ENCODE measurements at regions not wholly inside any gene's neighbourhood (a gene's known extent, or its start where the extent isn't known, plus 50 kb on each side); places are given as distances from the start of the nearest gene placed in this dataset.

DNA sequence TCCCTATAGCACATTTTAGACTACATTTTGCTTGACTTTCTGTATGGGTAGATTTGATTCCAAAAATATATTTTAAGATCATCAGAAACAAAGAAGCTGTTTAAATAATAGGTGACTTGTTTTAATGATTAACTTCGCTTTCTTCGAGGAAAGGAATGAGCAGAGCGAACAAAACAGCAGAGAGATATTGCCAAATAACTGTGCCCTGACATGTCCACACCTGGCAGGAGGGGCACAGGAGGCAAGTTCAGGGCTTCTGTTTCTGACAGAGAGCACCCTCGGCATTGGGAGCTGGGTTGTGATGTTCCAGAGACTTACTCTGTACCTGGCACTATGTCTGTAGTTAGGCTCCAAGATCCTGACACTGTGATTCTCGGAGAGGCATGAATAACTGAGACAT lies 155.7 kb upstream of the SASH1 start:
- DNase-seq (ENCODE audit: low read depth in 4 of 4, low spot score in 1 of 4), result no peak

DNA sequence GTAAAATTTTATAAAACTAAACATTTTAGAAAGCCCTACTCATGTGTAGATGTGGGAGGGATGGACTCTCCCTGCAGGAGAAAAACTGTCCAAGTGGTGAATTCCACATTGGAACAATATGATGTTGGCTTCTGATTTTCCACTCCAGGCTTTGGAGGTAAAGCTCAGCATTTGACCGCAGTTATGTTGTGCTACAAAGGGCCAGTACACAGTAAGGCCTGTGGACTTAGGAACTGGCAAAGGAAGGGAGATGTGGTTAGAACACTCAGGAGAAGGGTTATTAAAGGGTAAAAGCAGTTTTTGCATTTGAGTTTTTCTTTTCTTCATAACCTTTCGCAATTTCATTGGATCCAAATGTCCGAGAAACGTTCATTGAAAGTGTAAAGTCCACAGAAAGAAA lies 150.3 kb upstream of the SASH1 start:
- no peak for DNase-seq (ENCODE audit: low read depth in 4 of 4, low spot score in 1 of 4)

DNA sequence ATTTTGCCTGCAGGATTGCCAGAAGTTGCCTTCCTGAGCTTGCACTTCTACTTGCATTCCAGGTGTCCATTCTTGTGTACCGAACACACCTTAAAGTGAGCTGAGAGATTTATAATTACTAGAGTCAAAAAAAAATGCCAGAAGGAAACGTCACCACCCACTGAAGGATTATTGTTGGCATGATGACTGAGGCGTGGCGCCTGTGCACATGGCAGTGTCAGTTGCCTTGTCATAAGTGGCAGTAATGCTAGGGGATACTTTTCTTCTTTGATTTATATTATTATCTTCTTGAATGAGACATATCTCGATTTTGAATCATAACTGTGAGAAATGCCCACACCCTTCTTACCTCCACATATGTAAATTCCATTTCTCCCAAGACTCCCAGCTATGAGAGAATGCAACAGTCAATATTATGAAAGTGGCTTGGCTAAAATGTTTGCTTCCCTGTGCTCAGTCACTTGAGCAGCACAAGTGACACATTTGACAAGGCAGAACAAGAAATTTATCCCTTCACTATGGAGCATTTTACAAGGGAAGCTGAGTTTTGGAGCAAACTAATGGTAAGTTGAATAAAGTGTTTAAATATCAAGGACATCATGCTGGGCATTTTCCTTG lies 149.5 kb upstream of the SASH1 start:
- DNase-seq (ENCODE audit: low read depth in 4 of 4, low spot score in 1 of 4), result no peak

DNA sequence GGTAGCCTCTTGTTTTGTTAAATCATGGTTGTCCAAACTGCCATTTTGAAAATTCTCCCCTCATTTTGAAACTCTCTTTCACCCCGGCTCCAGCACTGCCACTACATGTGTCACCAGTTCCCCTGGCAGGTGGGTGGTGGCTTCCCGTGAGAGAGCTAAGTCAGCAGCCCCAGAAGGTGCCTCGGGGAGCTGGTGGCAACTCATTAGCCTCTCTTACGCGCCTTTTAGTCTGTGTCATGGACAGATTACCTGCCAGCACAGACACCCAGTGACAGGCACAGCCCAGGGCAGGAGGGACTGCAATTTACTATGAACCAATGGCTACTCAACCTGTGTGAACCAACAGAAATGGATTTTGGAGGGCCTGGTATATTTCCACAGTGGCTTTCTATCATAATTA lies 147.1 kb upstream of the SASH1 start:
- DNase-seq (ENCODE audit: low read depth in 4 of 4, low spot score in 1 of 4), result no peak

DNA sequence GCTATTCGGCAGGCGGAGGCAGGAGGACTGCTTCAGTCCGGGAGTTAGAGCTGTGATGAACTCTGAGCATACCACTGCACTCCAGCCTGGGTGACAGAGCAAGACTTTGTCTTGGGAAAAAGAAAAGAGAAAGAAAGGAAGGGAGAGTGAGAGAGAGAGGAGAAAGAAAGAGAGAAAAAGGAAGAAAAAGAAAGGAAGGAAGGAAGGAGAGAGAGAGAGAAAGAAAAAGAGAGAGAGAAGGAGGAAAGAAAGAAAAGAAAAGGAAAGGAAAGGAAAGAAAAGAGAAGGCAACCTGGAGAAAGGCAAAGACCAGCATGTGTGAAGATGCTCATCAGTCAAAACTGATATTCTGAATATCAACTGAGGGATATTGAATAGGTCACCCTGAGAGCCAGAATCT lies 143.1 kb upstream of the SASH1 start:
- no peak for DNase-seq (ENCODE audit: low read depth in 4 of 4, low spot score in 1 of 4)

DNA sequence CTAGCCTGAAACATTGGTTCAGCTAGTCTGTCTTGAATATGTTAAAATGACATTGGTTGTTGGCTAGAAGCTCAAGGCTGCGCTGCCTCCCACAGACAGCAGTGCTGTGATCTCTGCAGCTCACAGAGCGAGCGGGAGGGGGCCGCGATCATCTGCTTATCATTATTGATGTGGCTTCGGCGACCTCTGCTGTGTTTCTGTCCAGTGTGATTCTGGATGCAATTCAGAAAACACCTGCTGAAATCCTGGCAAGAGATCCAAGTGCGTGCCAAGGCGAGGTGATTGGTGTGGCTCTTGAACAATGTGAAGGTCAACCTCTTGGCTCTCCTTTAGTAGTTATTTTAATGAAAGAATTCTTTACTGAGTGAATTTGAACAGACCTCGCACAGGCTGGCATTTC lies 142.3 kb upstream of the SASH1 start:
- DNase-seq (ENCODE audit: low read depth in 4 of 4, low spot score in 1 of 4), result no peak

DNA sequence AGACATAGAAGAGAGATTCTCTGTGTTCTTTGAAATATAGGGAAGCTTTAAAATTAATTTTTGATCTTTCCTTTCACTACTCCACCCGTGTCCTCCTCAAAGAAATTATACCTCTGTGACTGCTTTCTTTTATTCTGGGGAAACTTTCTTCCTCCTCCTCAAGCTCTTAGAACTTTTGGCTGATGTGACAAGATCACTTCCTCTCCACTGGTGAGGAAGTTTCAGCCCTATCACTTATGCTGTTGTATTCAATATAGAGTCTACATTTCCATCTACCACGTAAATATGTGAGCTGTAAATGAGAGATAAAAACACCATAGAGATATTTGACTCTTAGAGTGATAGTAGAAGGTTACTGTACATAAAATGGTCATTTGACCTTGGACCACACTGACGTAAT lies 141.9 kb upstream of the SASH1 start:
- no peak for DNase-seq (ENCODE audit: low read depth in 4 of 4, low spot score in 1 of 4)

DNA sequence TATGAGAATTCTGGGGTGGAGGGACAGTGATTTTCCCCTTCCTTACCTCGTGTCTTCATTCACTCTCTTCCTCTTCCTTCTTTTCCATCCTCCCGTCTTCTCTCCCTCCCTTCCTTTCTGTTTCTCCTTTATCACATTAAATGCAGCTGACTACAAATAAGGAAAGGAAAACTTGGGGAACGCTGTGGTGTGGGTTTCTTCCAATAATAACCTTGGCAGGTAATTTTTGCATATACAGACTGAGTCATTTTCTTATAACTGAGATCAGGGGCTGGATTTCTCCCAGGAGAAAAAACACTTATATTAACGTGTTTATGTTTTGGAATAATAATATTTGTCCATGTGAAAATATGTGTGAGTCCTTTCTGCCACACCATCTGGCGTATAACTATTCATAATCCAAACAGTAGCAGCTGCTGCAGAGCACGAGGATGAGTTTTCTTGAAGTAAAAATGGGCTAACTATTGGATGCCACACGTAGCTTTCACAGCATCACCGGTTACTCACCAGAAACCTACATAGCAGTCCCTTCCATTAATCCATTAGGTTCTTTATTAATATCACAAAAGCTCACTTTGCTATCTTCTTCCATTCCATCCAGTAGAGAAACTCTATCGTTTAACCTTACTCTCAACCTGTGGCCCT lies 139.2 kb upstream of the SASH1 start:
- DNase-seq (ENCODE audit: low read depth in 4 of 4, low spot score in 1 of 4), result no peak

DNA sequence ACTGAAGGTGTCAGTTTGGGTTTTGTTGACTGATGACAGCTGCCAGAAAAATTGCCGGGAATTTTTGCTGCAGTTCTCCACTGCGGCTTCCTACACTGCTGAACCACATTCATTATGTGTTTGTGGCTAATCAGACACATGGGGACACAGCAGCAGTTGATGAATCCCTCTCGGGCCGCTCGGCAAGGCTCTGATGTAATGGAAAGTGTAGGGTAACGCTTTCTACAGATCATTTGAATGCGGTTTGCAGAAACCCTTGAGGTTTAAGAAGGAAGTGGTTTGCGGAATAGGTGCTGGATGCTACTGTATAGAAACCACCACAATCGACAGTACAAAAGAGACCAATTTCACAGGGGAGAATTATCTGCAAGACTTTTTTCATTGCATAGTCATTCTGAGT lies 138.7 kb upstream of the SASH1 start:
- peak; percentile 6 to 44 (median 34) for DNase-seq (ENCODE audit: low read depth in 4 of 4, low spot score in 1 of 4)

DNA sequence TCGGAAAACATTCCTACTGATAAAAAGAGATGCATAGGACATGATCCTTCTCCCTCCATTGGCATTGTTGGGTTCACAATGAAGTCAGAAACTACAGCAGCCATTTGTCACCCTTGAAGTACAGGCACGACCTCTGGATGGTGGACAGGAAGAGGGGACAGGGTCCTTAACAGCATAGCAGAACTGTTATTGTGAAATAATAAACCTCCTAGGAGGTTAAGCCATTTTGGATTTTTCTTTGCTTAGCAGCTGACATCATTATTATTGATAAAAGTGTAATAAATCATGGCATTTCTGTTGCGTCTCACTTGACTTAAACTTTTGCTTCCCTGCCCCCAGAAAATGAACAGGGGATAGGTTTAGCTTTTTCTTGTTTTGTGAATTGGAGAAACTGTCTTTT lies 134.3 kb upstream of the SASH1 start:
- DNase-seq (ENCODE audit: low read depth in 4 of 4, low spot score in 1 of 4), result no peak

DNA sequence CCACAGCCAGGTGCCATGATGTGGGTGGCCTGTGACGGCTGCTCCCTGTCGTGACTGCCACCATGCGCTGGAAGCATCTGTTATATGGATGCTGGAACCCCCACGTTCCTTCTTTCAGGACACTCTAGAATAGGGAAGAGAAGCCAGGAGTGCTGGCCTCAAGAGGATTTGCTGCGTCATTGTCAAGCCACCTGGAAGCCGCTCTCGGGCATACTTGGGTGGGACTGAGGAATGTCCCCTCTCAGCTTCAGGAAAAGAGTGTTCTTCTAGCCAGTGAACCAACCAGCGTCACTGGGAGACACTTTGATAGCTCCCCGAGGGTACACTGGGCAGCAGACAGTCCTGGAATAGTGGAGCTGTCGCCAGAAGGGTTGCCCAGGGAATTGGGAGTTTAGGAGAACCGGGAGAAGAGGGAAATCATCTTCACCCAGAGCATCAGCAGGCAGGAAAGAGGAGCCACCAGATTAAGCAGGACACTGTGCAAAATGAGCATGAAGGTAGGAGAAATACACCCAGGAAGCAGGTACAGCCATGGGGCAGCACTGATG lies 130.8 kb upstream of the SASH1 start:
- no peak for DNase-seq (ENCODE audit: low read depth in 4 of 4, low spot score in 1 of 4)

DNA sequence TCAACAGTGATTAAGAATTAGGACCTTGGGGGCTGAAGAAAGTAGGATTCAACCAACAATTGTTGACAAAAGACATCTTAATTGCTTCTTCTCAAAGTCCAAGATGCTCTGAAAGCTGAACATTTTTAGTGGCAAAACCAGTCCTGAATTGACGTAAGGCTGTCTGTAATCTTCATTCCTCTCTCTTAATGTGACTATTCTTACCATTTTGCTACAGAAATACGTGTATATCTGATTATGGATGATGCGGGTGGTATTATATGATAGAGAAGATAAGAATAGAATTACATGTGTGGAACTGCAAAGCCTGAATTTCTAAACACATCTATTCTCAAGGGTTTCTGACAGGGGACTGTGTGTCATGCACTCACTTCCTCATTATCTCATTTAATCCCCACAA lies 130.3 kb upstream of the SASH1 start:
- no peak for DNase-seq (ENCODE audit: low read depth in 4 of 4, low spot score in 1 of 4)

DNA sequence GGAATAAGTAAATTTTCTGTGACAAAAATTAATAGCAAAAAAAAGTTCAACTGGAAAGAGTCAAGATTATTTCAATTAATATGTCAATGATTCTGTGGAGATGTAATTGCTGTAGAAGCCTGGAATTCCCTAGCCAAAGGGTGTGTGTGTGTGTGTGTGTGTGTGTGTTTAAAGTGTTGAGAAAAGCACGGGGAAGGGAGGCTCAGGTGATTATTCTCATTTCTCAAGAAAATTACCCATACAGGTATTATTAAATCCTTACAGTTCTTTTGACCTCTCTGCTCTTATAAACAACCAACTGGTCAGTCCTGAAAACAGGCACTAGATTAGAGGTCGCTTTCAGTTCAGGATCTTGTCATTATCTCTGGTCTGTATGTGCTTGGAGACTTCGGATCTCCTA lies 129.3 kb upstream of the SASH1 start:
- DNase-seq (ENCODE audit: low read depth in 4 of 4, low spot score in 1 of 4), result no peak

DNA sequence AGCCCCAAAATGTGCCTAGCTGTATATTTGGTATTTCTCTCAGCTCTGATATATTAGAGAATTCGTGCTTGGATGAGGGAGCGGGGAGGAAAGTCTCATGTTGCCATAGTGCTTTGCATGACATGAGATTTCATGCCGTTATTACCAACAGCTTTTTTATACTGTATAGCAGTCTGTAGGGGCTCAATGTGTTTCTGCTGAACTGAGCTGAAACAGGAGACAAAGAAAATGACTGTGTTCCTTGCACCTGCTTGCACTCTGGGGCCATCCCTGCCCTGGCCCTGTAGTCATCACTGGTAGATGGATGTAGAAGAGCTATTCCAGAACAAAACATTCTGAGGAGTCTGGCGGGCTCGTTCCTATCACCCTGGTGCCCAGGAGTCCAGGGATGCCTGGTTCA lies 128.0 kb upstream of the SASH1 start:
- no peak for DNase-seq (ENCODE audit: low read depth in 4 of 4, low spot score in 1 of 4)

DNA sequence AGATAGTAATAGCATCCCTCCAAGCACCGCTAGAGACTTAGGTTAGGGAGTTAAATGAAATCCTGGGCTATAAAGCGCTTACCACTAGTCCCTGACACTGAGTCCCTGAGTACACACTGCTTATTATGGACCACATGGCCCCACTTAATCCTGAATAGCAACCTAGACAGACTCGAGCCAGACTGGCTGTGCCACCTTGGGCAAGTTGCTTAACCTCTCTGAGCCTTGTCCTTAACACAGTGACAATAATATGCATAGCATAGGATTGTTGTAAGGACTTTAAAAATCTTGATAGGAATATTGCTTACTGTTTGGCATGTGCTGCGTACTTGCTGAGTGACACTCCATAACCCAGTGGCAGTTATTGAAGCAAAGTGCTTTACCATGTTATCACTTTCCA lies 125.6 kb upstream of the SASH1 start:
- no peak for DNase-seq (ENCODE audit: low read depth in 4 of 4, low spot score in 1 of 4)

DNA sequence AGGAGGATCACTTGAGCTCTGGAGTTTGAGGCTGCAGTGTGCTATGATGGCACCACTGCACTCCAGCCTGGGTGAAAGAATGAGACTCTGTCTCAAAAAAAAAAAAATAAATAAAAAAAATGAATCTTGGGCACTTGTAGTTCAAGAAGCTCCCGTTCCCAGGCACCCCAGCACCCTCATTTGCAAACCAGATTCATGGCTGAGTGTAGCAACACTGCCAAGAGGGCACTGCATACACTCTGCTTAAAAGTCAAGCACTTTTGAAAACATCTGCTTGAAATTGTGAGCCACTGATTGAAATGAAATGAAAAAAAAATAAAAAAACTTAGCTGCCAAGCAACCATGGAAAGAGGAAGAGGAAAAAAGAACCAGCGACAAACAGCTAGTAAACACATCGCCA lies 124.7 kb upstream of the SASH1 start:
- DNase-seq (ENCODE audit: low read depth in 4 of 4, low spot score in 1 of 4), result no peak

DNA sequence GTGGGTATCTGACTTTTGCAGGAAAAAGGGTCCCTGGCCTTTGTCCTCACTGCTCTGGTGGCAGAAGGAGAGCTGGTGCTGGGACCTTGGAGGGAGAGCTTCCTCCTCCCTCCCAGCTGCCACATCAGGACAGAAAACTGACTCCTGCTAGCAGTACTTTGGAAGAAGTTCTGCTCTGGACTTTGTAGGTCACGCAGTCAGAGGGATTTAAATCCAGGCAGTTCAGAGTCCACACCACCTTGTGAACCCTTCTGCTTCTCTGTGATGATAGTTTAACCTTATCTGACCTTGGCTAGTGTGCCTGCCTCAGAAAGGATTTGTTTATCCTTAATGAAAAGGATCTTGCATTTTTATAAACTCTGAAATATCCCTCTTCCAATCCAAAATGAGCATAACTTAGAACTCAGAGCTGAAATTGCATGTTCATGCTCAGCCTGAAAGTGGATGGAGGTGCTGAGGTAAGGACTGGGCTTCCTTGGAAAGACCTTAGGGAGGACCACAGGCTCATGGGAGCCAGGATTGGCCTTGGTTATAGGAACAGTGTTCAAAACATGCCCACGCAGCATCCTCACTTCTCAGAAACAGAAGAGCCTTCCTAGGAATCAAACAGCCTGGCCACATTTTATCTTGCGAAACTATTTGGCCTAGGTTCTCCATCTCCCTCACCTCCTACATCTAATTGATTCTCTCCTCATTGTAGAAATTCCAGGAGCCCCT lies 123.9 kb upstream of the SASH1 start:
- no peak for DNase-seq (ENCODE audit: low read depth in 4 of 4, low spot score in 1 of 4)

DNA sequence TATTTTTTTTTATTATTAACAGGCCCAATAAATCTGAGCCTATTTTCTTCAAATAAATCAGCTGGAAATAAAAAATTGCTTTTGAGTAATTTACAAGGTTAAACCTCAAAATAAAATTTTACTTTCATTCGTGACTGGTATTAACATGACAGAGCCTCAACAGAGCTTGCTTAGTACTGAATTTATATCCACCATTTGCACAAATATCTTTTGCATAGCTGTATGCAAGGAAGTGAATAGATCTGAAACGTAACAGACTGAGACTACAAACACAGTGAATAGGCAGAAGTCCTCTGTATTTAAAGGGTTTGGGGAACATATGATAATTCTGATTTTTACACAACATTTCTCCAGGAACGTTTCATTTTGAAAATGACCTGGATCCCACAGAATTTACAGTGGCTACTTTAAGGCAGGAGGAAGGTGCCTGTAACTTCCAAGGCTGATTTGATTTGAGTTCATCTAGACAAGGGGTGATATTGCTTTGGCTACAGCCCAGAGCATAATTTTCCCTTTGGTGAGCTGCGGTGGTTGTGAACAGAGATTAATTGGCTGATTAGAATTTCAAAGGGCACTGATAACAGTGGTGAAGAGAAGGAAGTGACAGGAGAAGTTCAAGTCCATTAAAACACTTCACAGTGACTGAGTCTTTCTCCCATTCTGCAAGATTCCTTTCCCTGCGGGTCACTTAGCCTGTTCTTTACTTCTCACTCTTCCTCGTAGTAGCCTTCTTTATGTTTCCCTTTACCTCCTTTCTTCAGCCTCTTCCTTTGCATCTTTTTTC lies 121.2 kb upstream of the SASH1 start:
- no peak for DNase-seq (ENCODE audit: low read depth in 4 of 4, low spot score in 1 of 4)

DNA sequence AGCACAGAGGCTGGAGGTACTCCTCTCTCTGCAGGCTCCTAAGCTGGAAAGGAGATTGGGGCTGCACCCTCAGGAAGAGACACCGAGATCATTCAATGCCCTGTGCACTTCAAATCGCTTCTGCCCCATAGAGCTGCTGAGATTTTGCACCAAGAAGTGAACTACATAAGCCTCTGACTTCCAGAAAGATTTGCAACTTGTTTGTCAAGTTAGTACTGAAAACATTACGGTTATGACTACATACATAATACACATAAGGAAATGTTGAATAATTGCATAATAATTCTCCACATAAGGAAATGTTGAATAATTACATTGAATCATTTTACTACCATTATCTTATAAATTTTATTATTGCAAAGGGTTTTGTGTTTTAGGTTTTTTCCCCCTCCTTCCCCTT lies 120.3 kb upstream of the SASH1 start:
- no peak for DNase-seq (ENCODE audit: low read depth in 4 of 4, low spot score in 1 of 4)

DNA sequence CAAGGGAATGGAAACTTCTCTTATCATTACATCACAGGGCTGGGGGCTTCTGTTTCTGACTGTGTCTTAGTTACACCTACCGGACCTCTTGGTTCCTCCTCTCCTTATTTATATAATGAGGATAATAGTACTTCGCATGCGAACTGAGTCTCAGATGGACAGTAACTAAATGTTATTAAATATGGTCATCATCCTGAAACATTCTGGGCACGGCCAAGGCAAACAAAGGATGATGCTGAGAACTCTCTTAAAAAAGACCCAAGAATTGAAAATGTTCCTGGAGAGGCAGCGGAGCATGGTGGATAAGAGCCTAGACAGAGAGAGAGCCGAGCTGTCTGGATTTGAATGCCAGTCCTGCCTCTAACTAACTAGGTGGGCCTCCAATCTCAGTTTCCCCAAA lies 119.8 kb upstream of the SASH1 start:
- DNase-seq (ENCODE audit: low read depth in 4 of 4, low spot score in 1 of 4), result no peak

DNA sequence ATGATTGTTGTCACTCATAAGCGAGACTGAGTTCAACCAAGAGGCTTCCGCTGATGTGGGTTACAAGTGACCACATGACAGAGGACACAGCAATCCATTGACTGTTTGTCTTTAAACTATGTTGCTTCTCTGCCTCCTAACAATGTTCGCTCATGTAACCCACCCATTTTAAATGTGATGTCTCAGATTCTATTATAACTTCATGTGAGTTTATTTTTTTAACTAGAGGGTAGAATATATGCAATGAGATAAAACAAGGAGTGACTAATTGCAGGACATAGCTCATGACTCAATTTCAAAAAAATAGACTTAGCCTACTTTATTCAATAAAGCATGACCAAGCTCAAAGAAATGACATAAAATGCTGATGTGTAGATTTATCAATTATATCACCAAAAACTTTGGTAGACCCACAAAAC lies 119.2 kb upstream of the SASH1 start:
- DNase-seq (ENCODE audit: low read depth in 4 of 4, low spot score in 1 of 4), result no peak

DNA sequence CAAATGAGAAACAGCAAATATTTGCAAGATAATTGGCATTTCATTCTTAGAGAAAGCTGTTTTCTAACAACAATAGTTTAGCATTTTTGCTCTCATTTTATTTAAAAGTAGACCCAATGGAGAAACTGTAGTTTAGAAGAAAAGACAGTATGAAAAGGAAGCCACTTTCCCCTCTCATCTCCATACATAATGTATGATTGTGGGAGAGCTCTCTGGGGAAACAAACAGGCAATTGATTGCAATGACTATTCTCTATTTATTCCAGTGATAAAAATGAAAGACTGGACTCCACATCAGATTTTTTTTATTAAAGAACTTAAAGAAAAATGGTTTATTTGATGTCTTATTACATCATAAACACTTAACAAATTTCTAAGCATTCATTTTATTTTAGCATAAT lies 116.8 kb upstream of the SASH1 start:
- DNase-seq (ENCODE audit: low read depth in 4 of 4, low spot score in 1 of 4), result no peak
